ENCODE measurements at regions not wholly inside any gene's neighbourhood (a gene's known extent, or its start where the extent isn't known, plus 50 kb on each side); places are given as distances from the start of the nearest gene placed in this dataset.

- DNase-seq = no peak
These were observed 107.3 kb upstream of the APC start for GRCh38 chr5:112630246-112631009.

GRCh38 chr5:112634166-112634565, 103.5 kb upstream of the APC start:
- no peak for DNase-seq

DNA sequence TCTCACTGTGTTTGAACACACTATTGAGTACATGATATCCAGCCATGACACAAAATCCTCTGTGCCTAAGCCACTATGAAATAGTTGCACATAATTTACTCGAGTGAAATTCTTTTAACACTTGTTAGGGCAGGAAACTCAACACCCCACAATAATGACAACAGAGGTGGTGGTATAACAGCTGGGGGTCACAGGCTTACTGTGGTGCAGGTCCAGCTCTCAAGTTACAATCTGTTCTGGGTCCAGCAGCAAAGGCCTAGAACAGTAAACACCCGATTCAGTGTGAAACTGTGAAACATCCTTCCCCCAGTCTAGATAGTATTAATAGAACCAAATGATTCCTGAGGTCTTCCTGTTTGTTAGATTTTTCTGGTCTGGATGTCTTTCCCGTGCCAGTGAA, 102.9 kb upstream of the APC start:
- DNase-seq = no peak

DNA sequence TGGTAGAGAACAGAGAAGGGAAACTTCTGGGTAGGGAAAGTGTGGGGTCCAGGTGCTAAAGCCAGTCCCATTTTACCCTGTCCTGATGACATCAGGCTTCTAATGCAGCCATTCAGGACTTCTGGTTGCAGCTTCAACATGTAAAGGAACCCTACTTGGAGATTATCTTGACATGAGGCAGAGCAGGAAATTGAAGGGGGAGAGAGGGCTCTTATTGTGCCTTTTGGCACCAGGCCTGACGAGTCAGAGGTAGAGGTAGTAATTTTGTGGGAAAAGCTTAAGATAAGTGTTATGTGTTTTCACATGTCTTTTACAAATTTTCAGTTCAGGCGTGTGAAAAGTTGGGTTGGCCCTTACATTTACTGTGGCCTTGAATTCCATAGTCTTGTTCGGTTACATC, 102.4 kb upstream of the APC start:
- no peak for DNase-seq

GRCh38 chr5:112635771-112636731, 101.6 kb upstream of the APC start:
- DNase-seq = no peak

GRCh38 chr5:112636751-112637150, 100.9 kb upstream of the APC start:
- DNase-seq = no peak

- no peak for DNase-seq
These were observed 100.3 kb upstream of the APC start for GRCh38 chr5:112637343-112637742.

DNA sequence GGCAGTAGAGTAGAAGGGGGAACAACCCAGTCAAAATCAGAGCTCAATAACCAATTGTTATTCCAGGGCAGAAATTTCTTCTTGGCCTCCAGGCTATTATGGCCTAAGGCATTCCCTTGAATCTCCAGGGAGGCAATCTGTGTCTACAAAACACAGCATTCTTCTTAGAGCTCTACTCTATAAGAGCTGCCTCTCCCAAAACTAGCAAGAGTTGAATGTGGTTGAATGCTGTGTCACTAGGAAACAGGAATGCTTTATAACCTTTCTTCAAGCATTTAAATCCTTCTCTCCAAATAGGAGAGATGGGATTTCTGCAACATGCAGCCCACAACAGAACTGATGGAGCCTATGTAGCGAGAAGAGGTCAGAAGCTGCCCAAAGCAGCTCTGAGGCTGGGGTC, 97.1 kb upstream of the APC start:
- no peak for DNase-seq

DNA sequence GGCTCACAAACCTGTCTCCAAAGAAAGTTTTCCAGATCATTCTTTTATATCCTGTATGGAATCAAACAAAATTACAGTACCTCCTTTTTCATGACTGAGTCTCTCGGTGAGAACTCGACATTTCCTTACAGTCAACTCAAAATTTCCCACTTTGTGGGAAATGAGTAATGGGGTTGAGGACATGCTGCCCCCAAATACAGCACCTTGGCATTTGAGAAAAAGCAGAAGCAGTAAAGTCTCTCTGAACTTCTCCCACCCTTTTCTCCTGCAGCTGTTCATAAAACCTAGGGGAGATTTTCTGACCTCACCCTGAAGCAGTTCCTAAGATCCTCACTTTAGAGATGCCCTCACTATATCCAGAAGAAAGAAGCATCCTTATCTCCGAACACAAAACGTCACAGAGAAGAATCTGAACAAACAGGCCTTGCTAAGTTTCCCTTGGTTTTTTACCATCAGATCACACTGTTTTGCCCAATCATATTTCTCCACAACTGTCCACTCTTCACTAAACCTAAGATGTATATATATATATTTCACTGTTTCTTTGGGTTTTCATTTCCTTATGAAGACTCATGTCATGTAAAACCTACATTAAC, 96.1 kb upstream of the APC start:
- no peak for DNase-seq

GRCh38 chr5:112642885-112643284, 94.8 kb upstream of the APC start:
- no peak for DNase-seq

- DNase-seq = no peak
These were observed 94.2 kb upstream of the APC start for GRCh38 chr5:112643339-112643971.

- DNase-seq = no peak
These were observed 91.3 kb upstream of the APC start for GRCh38 chr5:112646139-112646936.

GRCh38 chr5:112647428-112647827, 90.3 kb upstream of the APC start:
- no peak for DNase-seq

- no peak for DNase-seq
These were observed 89.4 kb upstream of the APC start for GRCh38 chr5:112648264-112648663.

DNA sequence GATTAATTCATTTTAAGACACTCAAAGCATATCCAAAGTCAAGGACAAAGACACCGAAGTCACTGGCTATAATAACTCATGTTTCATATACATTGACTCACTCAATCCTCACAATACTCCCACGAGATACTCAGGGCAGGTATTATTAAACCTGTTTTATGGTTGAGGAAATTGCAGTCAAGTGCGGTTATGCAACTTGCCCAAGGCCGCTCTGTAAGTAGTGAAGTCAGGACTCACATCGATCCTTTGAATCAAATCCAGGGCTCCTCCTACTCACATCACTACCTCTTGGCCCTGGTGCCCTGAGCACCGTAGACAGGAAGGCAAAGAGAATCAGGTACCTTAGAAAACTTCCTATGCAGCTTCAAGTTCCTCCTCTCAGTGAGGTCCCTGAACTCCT, 87.8 kb upstream of the APC start:
- no peak for DNase-seq

GRCh38 chr5:112653638-112654205, 84.0 kb upstream of the APC start:
- no peak for DNase-seq

- no peak for DNase-seq
These were observed 82.2 kb upstream of the APC start for GRCh38 chr5:112655513-112655912.

- DNase-seq = no peak
These were observed 81.2 kb upstream of the APC start for GRCh38 chr5:112656451-112656850.

GRCh38 chr5:112657804-112658203, 79.9 kb upstream of the APC start:
- DNase-seq = no peak

GRCh38 chr5:112660359-112660758, 77.3 kb upstream of the APC start:
- no peak for DNase-seq

- DNase-seq = no peak
These were observed 74.5 kb upstream of the APC start for GRCh38 chr5:112663146-112663545.

DNA sequence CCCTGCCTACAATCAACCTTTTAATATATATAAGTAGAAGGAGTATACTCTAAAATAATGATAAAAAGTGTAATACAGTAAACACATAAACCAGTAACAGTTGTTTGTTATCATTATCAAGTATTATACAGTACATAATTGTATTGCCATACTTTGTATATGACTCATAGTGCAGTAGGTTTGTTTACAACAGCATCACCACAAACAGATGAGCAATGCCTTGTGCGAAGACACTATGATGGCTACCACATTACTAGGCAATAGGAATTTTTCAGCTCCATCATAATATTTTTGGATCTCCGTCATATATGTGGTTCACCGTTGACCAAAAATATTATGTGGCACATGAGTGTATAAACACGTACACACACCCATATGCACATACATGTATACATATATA, 69.7 kb upstream of the APC start:
- no peak for DNase-seq
